Iris pigment epithelial cell (primary cell): ENCODE measurements at regions not wholly inside any gene's neighbourhood (a gene's known extent, or its start where the extent isn't known, plus 50 kb on each side); places are given as distances from the start of the nearest gene placed in this dataset.
"Not testable (repeated sequence)": the region's sequence is repeated elsewhere in the genome, so short reads cannot be mapped to it uniquely, and the experiment has no call there.

Experiments used
- DNase-seq: peaks from one replicate; pipeline ENCODE4 v3.0.0-alpha.2; 2011; ENCODE audit warnings: low read depth

DNA sequence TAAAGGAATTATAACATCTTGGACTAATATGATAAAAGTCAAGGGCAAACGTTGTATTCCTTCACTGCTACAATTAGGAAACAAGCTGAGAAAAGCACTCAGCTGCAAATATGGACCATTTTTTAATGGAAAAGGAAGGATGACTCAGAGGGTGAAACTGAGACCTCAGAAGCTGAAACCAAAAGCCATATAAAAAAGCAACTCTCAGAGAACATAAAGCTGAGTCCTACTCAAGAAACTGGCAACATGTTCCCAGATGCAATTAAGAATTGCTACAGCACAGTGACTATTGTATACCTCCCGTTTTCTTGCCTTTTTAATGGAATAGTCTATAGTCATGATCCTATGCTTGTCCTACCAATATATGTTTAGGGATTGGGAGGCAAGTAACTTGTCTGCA, 1106.4 kb upstream of the INTU start:
- peak; percentile 4 for DNase-seq

DNA sequence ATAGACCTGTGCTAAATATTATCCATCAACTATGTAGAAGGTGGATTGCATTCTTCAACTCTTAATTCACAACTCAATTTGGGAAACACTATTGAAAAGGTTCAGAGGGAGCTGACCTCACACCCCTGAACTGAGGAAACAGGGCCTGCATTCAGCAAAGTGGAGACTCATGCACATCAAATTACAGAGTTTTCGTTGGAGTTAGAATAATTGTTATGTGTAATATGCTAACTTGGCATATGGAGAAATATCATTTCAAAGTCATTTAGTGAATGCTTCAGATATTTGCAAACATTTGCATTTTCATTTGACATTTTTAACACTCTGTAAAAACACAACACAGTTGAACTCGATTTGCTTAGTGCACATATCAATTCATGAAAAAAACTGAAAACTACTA, 1102.8 kb upstream of the INTU start:
- DNase-seq: no peak

DNA sequence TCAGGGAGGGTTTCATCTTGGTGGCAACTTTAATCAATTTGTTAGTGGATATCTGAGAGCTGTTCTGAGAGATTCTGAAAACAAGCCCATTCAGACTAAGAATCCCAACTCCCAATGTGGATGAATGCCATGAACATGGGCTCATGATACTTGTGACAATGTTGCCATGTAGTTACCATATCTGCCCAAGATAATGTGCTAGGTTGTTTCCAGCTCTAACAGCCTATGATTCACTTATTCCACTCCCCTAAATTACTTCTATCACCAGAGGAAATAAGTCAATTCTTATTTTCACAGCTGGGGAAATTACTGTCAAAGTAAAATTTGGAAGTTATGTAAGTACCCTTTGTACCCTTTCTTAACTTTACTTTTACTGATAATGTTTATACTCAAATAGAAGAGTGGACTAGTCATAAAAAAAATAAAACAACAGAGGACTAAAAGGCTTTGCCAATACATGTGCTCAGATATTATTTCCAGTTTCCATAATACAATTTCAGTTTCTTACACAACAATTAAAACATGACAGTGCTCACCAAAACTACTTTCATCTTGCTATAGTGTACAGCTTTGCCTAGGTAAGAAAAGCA, 1101.7 kb upstream of the INTU start:
- DNase-seq: peak; percentile 7

DNA sequence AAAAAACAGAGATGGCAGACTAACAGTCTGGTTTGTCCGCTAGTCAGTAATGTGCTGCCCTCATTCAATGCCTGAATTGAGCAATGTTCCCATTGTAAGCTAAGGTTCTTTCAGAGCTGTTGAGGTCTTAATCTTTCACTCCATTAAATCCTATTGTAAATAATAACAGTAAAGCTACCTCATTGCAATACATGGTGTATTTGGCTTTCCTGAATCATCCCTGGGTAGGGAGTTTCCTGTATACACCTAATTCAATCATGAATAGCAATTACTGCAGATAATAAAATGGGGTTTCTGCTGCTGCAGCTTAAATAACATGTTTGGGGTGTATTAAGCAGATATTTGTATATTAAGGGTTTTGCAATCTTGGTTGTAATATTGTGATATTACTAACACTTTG, 1100.2 kb upstream of the INTU start:
- DNase-seq: peak; percentile 2

DNA sequence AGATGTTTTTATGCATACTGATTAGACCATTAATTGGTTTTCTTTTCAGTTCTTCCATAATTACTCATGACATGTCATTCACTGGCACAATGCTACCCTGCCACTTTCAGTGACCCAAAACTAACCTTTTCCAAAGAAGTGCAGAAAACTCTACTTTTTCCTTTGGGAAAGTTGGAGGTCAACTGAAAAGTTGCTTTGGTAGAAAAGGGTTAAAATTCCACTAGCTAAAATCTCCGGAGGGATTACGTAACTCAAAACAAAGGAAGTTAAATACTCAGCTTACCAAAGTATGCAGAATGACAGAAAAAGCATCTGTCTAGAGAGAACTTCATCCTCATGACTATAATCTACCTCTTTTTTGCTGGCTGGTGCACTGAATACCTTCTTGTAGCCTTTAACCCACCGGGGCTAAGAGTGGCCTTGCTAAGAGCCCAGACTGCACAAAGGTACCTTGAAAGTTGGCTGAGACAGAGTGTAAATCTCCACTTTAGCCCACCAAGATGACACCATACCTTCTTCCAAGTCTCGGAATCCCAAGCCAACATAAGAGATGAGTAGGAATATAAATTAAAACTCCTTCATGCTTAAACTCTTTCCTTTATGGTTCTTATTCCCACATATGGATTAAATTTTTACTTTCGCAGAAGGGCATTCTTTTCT, 1099.5 kb upstream of the INTU start:
- peak; percentile 26 for DNase-seq

DNA sequence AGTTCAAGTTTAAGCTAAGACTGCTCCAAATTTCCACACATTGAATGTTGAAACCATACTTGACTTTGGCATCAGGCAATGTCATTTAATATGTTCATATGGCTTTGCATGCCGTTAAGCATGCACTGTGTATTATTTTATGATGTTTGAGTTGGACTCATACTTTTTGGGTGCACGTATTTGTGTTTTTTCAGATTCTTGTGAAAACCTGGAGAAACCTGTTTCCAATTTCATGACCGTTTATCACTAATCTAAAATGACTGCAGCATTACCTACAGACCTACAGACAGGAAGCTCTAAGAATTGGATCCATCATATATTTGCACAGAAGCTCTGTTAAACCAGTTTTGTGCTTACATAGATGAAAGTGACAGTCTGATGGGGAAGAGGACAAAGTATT, 1093.0 kb upstream of the INTU start:
- DNase-seq: no peak

DNA sequence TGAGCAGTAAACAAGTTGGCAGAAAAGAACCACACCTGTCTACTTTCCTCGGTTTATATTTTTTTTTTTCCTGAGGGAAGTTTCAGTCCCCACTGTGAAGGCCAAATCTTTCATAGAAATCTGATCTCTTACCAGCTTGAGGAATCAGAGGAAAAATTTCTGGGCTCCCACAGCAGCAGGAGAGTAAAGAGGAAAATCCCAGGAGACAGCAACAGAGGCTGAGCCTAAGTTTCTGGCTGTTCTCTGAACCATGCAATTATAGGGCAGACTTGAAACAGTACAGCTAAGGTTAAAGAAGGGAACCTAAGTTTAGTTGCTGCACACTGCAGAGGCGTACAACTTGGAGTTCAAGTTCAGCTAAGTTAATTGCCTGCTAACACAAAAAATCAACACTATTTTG, 1090.9 kb upstream of the INTU start:
- no peak for DNase-seq

DNA sequence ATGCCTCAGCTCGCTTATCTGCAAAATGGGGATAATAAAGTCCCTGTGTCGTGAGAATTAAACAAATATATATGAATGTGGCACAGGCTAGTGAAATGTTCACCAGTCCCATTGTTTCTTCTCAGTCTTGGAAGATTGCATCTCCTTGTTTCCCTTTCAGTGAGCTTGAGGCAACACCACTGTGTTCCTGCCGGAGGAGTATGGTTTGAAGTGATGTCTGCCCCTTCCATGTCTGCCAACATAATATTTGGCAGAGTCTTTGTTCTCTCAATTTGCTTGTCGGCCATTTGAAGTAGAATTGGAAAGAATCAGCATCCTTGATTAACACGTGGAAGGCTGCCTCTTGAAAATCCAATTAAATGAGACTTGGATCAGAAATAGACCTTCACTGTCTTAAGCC, 1088.5 kb upstream of the INTU start:
- no peak for DNase-seq

DNA sequence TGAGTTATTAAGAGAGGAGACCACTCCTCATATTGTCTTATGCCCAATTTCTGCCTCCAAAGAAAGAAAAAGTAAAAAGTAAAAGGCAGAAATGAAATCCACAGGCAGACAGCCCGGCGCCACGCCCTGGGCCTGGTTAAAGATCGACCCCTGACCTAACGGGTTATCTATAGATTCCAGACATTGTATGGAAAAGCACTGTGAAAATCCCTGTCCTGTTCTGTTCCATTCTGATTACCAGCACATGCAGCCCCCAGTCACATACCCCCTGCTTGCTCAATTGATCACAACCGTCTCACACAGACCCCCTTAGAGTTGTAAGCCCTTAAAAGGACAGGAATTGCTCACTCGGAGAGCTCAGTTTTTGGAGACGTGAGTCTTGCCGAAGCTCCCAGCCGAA, 1086.6 kb upstream of the INTU start:
- DNase-seq: not testable (repeated sequence)

DNA sequence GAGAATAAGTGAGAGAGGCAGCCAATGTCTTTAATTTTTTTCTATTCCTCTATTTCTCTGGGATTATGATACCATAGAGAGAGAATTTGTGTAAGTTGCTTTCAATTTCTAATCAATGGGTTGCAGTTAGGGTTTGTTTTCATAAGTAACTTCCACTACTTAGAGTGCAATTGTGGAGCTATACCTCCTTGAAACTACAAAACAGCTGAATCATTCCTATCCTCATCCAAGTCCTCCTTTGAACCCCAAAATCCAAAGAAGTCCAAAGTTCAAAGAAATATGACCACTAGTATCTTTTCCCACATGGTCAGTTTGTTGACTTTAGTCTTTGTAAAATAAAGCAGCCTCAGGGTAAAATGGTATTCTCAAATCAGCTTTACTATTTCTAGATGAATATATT, 1085.4 kb upstream of the INTU start:
- no peak for DNase-seq

DNA sequence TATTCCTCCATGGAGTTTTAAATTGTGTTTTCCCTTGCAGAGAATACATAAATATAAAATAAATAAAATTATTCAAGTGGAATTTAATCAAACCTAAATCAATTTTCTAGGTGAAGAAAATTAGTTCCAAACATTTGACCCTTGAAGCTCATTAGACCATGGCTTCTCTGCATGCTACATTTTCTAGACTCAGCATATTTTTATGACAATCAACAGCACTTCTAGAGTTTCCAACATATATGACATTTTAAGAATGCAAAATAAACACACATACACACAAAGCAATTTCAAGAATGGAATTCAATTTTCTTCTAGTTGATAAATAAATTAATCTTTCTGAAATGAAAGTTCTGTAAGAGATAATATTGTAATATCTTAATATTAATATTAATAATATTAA, 1083.9 kb upstream of the INTU start:
- DNase-seq: no peak

DNA sequence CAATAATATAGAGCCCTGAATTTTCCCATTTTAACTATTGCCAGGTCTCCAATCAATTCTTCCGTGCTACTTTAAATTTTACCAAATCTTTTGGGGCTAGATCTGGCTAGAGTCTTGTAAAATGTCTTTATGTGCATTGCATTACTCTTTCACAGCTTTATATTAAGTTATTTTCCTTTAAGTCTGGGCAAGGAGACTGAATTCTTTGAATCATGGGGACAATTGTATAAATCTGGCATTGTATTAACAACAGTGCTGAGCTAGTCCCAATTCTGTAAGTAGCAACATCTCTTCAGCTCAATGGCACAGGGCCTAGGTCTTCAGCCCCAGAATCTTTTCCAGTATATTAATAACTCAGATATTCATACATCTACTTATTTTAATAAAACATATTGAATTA, 1080.4 kb upstream of the INTU start:
- no peak for DNase-seq

DNA sequence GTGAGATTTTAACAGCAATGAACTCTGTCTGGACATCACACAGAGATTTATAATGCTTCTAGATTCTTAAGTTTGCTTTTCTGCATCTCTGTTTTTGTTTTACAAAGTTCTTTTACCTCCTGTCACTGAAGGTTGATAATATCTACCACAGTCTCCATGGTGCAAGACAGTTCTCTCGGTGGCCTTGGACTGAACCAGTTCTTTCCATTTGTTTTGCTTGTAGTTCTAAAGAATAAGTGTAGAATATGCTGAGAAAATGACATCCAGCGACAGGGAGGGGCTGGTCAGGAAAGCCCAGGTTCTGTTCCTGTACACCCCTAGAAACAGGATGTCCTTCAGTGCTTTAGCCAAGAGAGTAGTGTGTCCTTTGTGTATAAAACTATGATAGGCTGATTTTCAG, 1079.5 kb upstream of the INTU start:
- DNase-seq: no peak

DNA sequence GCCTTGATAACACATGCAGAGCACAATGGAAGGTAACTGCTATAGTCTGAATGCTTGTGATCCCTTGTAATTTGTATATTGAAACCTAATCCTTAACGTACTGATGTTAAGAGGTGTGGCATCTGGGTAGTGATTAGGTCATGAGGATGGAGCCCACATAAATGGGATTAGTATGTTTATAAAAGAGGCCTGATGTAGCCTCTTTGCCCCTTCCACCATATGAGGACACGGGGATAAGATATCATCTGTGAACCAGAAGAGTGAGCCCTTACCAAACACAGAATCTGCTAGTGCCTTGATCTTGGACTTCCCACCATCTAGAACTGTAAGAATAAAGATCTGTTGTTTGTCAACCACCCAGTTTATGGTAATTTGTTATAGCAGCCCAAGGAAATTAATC, 1074.2 kb upstream of the INTU start:
- no peak for DNase-seq

DNA sequence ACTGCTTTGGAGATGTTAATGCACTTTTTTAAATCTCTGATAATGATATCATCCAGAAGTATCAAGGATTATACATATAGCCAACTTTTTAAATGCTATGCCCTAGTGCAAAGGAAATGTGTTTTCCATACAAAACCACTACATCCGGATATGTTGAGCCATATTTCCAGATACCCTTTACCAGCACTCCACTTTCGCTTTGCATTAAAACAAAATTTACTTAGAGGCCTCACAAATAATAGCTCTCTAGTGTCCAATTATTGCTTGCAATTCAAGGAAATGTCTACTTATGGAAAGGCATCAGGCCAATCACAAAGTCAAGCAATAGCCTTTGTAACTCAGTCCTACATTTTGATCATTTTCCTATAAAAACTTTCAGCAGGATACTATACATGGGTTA, 1072.8 kb upstream of the INTU start:
- no peak for DNase-seq

DNA sequence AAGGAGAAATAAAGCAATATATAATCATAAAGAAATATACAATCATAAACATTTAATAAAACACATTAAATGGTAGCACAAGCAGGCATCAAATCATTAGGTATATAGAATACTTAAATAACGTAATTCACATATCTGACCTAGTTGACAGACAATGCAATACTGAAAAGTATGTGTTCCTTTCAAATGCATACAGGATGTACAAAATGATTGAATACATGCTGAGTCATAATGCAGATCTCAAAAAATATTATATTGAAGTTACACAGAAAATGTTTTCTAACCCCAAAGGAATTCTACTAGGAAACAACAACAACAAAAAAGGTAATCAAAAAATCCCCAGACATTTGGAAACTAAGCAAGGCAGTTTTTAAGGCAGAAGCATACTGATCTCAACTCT, 1072.0 kb upstream of the INTU start:
- DNase-seq: peak; percentile 22

DNA sequence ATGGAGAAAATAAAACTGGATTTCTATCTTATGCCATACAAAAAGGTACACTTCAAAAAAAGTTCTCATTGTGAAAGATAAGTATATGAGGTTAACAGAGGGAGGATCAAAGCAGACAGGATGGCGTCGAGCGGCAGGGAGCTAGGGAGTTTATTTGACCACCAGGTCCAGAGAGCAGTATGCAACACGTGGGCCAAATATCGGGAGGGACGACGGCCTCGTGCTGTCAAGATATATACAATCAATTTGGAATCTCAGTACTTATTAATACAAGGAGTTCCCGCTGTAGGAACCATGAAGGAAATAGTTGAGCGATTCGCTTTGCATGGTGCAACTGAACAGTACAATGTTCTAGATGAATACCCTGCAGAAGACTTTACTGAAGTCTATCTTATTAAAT, 1069.4 kb upstream of the INTU start:
- no peak for DNase-seq

DNA sequence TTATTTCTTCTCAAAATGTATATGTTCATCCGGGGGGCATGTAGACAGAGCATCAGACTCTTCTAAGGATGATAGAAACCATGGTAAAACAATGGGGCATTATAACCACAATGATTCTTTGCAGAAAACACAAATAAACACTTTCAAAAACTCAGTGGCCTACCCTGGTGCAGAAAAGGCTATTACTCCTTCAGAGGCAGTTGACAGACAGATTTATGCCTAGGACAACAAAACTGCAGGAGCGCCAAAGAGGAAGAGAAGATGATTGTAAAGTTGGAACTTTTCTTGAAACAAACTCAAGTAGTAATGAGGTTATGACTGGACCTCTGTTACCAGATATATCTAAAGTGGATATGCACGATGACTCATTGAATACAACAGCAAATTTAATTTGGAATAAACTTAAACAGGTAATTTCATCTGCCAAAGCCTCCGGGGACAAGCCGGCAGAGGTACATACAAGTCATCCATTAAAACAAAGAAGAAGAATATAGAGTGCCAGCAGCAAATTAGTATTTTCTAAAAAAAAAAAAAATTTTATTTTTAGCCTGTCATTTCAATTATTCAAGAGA, 1068.4 kb upstream of the INTU start:
- DNase-seq: no peak

DNA sequence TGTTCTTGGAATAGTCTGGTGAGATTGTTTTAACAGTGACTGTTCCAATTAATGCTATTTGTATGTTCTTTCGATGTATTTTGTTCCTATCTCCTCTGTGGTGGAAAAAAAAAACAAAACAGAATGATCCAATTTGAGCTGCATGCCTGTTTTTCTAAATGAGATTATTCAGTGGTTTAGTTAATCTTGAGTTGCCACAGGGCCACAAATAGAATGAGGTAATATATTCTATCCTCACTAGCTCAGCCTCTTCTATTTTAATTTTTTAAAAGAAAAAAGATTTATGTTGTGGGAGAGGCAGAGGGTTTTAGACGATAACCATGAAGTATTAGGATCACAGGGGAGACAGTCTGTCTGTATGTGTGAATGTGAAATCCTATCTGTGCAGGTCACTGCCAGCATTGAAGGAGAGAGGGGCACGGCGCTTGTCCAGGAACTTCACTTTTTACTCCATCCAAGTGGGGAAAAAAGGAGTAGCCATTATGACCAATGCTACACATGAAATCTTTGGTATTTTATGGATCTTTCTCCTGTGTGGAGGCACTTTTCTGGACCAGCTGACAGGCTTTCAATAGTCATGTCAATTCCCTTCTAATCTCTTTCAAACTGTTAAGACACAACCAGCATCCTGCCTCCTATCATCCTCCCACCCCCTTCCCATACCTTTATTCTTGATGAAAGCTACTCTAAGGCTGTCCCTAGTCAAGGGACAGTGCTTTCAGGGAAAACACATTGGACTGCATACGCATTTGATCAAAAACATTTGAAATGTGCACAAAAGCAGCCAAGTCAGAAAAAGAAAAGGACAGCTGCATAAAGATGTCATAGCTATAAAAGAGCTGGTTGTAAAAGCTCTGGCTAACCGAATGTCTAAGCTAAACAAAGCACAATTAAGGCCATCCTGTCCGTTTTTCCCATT, 1063.8 kb upstream of the INTU start:
- no peak for DNase-seq

DNA sequence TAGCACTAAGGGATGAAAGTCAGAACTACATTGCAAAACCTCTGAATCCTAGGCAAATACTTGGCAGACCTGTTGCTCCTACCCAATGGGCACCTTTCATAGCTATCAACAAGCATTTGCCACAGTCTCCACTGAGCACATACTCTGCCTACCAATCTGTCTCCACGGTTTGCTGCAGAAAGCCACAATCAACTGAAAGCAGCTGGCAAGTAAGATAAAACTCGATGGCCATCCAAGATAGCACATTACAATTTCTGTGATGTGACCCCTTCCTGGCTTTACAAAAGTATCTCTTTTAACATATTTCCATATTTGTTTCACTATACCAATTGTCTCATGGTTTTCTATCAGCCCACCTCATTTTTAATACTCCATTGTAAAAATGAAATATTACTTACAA, 1060.5 kb upstream of the INTU start:
- DNase-seq: no peak

DNA sequence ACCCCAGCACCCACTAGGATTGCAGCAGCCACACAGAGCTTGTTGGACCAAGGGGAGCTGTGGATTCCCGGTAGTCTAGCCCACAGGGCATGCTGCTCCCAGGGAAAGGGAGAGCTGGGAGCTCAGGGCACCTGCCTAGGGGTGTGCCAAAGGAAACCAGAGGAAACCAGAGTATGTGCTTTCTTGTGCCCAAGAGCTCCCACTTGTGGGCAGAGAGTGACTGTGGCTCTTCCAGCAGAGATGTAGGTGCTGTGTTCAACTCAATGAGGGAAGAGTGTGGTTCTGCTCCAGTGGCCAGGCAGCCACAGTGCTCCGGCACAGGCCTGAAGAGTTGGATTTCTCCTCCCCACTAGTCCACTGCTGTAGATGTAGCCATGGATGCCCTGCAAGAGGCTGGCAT, 1050.0 kb upstream of the INTU start:
- peak; percentile 15 for DNase-seq

DNA sequence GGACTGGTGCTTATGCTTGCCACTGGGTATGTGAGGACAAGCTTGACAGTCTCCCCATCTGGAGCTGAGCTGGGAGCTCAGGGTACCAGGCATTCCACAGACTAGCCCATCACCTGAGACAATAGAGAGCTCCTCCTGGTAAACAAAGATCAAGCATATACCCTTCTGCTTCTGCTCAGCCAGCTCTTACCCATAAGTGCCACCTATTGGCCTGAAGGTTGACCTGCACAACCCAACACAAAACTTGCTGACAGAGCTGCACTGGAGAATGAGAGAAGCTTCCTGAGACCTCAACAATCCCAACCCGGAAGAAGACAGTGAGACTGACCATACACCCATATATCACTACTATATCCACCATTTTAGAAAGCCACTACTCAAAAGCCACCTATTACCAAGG, 1049.2 kb upstream of the INTU start:
- DNase-seq: peak; percentile 36

DNA sequence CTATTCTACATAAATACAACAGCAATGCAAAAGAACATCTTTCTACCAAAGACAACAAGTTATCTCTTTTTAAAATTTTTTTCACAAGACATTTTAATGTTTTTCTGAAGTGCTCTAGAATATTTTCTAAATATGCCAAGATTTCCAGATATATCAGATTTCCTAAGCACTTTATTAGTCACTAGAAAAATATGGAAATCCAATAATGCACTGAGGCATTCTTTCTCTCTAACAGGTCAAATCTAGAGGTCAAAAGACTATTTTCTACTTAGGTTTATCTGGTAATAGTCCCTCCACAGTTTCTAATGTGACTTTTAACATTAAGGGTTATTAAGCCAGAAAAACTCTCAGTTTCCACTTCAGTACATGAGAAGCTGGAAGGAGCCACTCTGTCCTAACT, 1041.2 kb upstream of the INTU start:
- DNase-seq: peak; percentile 16
